ENCODE measurements at regions not wholly inside any gene's neighbourhood (a gene's known extent, or its start where the extent isn't known, plus 50 kb on each side); places are given as distances from the start of the nearest gene placed in this dataset.

- intact Hi-C loops (cut with DNase I; ENCODE audit: low total_unique reads): no loop called here
- no peak overlapping the region for H3K4me3 ChIP-seq (ENCODE audit: low read depth, poor library complexity, severe bottlenecking)
- no peak for TF ChIP-seq POLR2A (IDR thresholded peaks at IDR 0.05)
- TF ChIP-seq CTCF (IDR thresholded peaks at IDR 0.05): no peak
- no peak for DNase-seq (ENCODE audit: low spot score in 2 of 2)
Observed at GRCh38 chr15:97718509-97718908, 242.0 kb upstream of the ARRDC4 start.

DNA sequence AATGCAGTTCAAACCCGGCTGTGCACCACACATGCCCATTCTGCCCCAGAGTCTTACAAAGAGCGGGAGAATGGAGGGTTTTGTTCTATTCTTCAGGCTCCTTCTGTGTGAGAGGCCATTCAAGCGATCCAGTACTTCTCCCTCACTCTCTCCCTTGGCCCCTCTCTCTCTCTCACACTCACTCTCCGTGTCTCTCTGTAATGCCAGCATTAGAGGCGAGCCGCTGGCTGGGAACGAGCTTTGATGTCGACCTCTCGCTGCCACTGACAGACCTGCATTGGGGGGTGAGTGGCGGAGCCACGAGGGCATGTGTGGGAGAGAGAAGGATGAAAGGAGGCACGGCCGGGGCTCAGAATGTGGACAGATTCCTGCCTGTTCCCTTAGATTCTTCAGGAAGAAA, 231.7 kb upstream of the ARRDC4 start:
- TF ChIP-seq POLR2A (IDR thresholded peaks at IDR 0.05): no peak
- no peak for TF ChIP-seq CTCF (IDR thresholded peaks at IDR 0.05)
- no peak for DNase-seq (ENCODE audit: low spot score in 2 of 2)
- intact Hi-C loops (cut with DNase I; ENCODE audit: low total_unique reads): no loop called here
- WGBS, 2 donors: 53 to 59% methylated on average over 13 of the region's 13 CpGs
- H3K4me3 ChIP-seq (ENCODE audit: low read depth, poor library complexity, severe bottlenecking): no peak overlapping the region

GRCh38 chr15:97729270-97729669, 231.2 kb upstream of the ARRDC4 start:
- intact Hi-C loops (cut with DNase I; ENCODE audit: low total_unique reads): no loop called here
- DNase-seq (ENCODE audit: low spot score in 2 of 2): no peak
- TF ChIP-seq POLR2A (IDR thresholded peaks at IDR 0.05): no peak
- no peak for TF ChIP-seq CTCF (IDR thresholded peaks at IDR 0.05)
- no peak overlapping the region for H3K4me3 ChIP-seq (ENCODE audit: low read depth, poor library complexity, severe bottlenecking)
- WGBS, 2 donors: 55 to 67% methylated on average over 7 of the region's 7 CpGs

DNA sequence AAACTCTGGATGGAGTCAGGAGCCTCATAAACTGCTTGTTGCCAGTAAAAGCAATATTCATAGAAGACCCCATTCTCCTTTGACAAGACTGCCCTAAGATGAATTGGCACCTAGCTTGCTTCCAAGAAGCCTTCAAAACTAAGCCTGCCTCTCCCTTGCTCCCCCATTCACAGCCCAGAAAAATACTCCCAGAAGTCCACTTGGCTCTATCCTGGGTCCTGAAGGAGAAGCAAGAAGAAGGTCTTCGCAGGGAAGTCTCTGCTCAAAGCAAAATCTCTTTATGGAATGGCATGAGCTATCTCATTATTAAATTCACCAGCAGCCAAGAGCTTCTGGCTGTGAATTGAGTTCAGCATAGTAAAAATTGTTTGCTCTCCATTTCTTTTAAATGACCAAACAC, 230.2 kb upstream of the ARRDC4 start:
- TF ChIP-seq POLR2A (IDR thresholded peaks at IDR 0.05) (no peak), CTCF (IDR thresholded peaks at IDR 0.05) (no peak)
- 83 to 84% methylated on average over 1 of the region's 1 CpG for WGBS, 2 donors
- H3K4me3 ChIP-seq (ENCODE audit: low read depth, poor library complexity, severe bottlenecking): no peak overlapping the region
- intact Hi-C loops (cut with DNase I; ENCODE audit: low total_unique reads): no loop called here
- DNase-seq (ENCODE audit: low spot score in 2 of 2): no peak

DNA sequence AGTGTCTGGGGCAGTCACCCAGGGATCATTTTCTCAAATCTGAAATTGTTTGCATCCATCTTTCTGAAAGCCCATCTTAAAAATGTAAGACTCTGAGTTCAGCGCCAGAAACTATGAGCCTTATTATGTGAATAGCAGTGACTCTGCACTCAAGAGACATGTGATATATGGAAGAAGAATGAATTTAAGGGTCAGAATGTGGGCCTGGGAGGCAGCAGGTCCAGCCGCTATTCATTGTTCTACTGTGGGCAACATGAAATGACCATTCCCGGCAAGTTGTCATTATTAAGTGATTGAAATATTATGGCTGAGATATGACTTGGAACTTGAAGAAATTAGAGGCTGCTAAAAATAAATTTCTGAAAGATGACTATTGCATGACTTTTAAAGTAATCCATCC, 228.6 kb upstream of the ARRDC4 start:
- WGBS, 2 donors: 87 to 95% methylated on average over 3 of the region's 3 CpGs

More for the DNA sequence above, 228.6 kb upstream of the ARRDC4 start:
- H3K4me3 ChIP-seq (ENCODE audit: low read depth, poor library complexity, severe bottlenecking): no peak overlapping the region
- TF ChIP-seq POLR2A (IDR thresholded peaks at IDR 0.05) (no peak), CTCF (IDR thresholded peaks at IDR 0.05) (no peak)
- DNase-seq (ENCODE audit: low spot score in 2 of 2): no peak
- intact Hi-C loops (cut with DNase I; ENCODE audit: low total_unique reads): no loop called here
